HEK293 (cell line): ENCODE measurements at regions not wholly inside any gene's neighbourhood (a gene's known extent, or its start where the extent isn't known, plus 50 kb on each side); places are given as distances from the start of the nearest gene placed in this dataset.

Experiments
- CTCF ChIP-seq: fragments of 450-650 bp; formaldehyde crosslinking; IDR thresholded peaks from 2 replicates; pipeline ENCODE4 v1.5.1; 2016; ENCODE audit warnings: missing biosample characterization, missing genetic modification characterization
- GLIS1 ChIP-seq: fragments of 450-650 bp; formaldehyde crosslinking; IDR thresholded peaks from 2 replicates; pipeline ENCODE4 v1.5.1; 2016; ENCODE audit warnings: missing biosample characterization, missing genetic modification characterization
- OVOL3 ChIP-seq: fragments of 450-650 bp; formaldehyde crosslinking; IDR thresholded peaks from 2 replicates; pipeline ENCODE4 v1.5.1; 2016; ENCODE audit warnings: missing biosample characterization, missing genetic modification characterization
- PBX3 ChIP-seq: sonication (generic); formaldehyde crosslinking; IDR thresholded peaks from 2 replicates; pipeline ENCODE4 v1.8.1; 2022; ENCODE audit warnings: mild to moderate bottlenecking, moderate library complexity, missing genetic modification reagents
- REPIN1 ChIP-seq: fragments of 450-650 bp; formaldehyde crosslinking; IDR thresholded peaks from 2 replicates; pipeline ENCODE4 v1.5.1; 2017; ENCODE audit warnings: missing biosample characterization, missing genetic modification characterization, low read depth
- REST ChIP-seq: fragments of 450-650 bp; formaldehyde crosslinking; IDR thresholded peaks from 2 replicates; pipeline ENCODE4 v1.5.1; 2016; ENCODE audit warnings: missing biosample characterization, missing genetic modification characterization
- TSHZ1 ChIP-seq: fragments of 450-650 bp; formaldehyde crosslinking; IDR thresholded peaks from 2 replicates; pipeline ENCODE4 v1.5.1; 2016; ENCODE audit warnings: missing biosample characterization, missing genetic modification characterization, borderline replicate concordance
- ZNF449 ChIP-seq: fragments of 450-650 bp; formaldehyde crosslinking; IDR thresholded peaks from 2 replicates; pipeline ENCODE4 v1.5.1; 2017; ENCODE audit warnings: missing biosample characterization, mild to moderate bottlenecking, missing genetic modification characterization, moderate library complexity
- ZNF776 ChIP-seq: fragments of 450-650 bp; formaldehyde crosslinking; IDR thresholded peaks from 2 replicates; pipeline ENCODE4 v1.5.0; 2017; ENCODE audit warnings: missing biosample characterization, missing genetic modification characterization, borderline replicate concordance

GRCh38 chr2:236922061-236922460 is 163.6 kb upstream of the COPS8 start:
- TF ChIP-seq TSHZ1 (tag by site-specific recombination) (no peak), PBX3 (no peak), OVOL3 (tag by site-specific recombination) (no peak), CTCF (tag by site-specific recombination) (no peak), GLIS1 (tag by site-specific recombination) (no peak), REPIN1 (no peak), ZNF449 (no peak), REST (tag by site-specific recombination) (no peak), ZNF776 (tag by site-specific recombination) (no peak)
